ENCODE measurements at regions not wholly inside any gene's neighbourhood (a gene's known extent, or its start where the extent isn't known, plus 50 kb on each side); places are given as distances from the start of the nearest gene placed in this dataset.

- 88 to 94% methylated on average over 1 of the region's 1 CpG for WGBS, 2 donors
- intact Hi-C loops (cut with DNase I; ENCODE audit: low total_unique reads), result no loop called here
- DNase-seq, result no peak
Observed at GRCh38 chr13:47853236-47853635, 147.8 kb downstream of the SUCLA2 start.

GRCh38 chr13:47846886-47847285 lies 154.2 kb downstream of the SUCLA2 start:
- WGBS, 2 donors, result 63 to 74% methylated on average over 4 of the region's 4 CpGs
- H3K4me1 ChIP-seq, result no peaks in the 10 kb centered on the region
- H3K4me3 ChIP-seq, result no peak overlapping the region
- H3K27ac ChIP-seq, result no peak overlapping the region
- no peak for DNase-seq
- H3K9me3 ChIP-seq, result no peaks in the 10 kb centered on the region
- H3K27me3 ChIP-seq, result no peaks in the 10 kb centered on the region
- no peak for TF ChIP-seq POLR2A (IDR thresholded peaks at IDR 0.05)
- no peak for TF ChIP-seq CTCF (IDR thresholded peaks at IDR 0.05)
- intact Hi-C loops (cut with DNase I; ENCODE audit: low total_unique reads), result no loop called here
- no peaks in the 10 kb centered on the region for H3K36me3 ChIP-seq (ENCODE audit: low read depth, missing control alignments)

More at GRCh38 chr13:47853236-47853635, 147.8 kb downstream of the SUCLA2 start:
- Histone ChIP-seq H3K27ac (no peak overlapping the region), H3K27me3 (no peaks in the 10 kb centered on the region), H3K4me3 (no peak overlapping the region), H3K4me1 (no peaks in the 10 kb centered on the region), H3K36me3 (ENCODE audit: low read depth, missing control alignments) (no peaks in the 10 kb centered on the region), H3K9me3 (no peaks in the 10 kb centered on the region)
- TF ChIP-seq CTCF (IDR thresholded peaks at IDR 0.05) (no peak), POLR2A (IDR thresholded peaks at IDR 0.05) (no peak)

GRCh38 chr13:47845981-47846380 lies 155.1 kb downstream of the SUCLA2 start:
- no peak for TF ChIP-seq CTCF (IDR thresholded peaks at IDR 0.05)
- no peak for TF ChIP-seq POLR2A (IDR thresholded peaks at IDR 0.05)
- intact Hi-C loops (cut with DNase I; ENCODE audit: low total_unique reads), result no loop called here
- WGBS, 2 donors, result 71 to 90% methylated on average over 1 of the region's 1 CpG
- no peaks in the 10 kb centered on the region for H3K27me3 ChIP-seq
- H3K27ac ChIP-seq, result no peak overlapping the region
- no peak overlapping the region for H3K4me3 ChIP-seq
- no peak for DNase-seq
- H3K9me3 ChIP-seq, result no peaks in the 10 kb centered on the region
- no peaks in the 10 kb centered on the region for H3K4me1 ChIP-seq
- H3K36me3 ChIP-seq (ENCODE audit: low read depth, missing control alignments), result no peaks in the 10 kb centered on the region

- no peak for DNase-seq
- H3K36me3 ChIP-seq (ENCODE audit: low read depth, missing control alignments), result no peaks in the 10 kb centered on the region
- no peaks in the 10 kb centered on the region for H3K9me3 ChIP-seq
- 89 to 95% methylated on average over 4 of the region's 4 CpGs for WGBS, 2 donors
- H3K27me3 ChIP-seq, result no peaks in the 10 kb centered on the region
- H3K4me1 ChIP-seq, result no peaks in the 10 kb centered on the region
- intact Hi-C loops (cut with DNase I; ENCODE audit: low total_unique reads), result no loop called here
- no peak overlapping the region for H3K4me3 ChIP-seq
- no peak for TF ChIP-seq POLR2A (IDR thresholded peaks at IDR 0.05)
- no peak for TF ChIP-seq CTCF (IDR thresholded peaks at IDR 0.05)
- no peak overlapping the region for H3K27ac ChIP-seq
Observed at GRCh38 chr13:47843005-47843404, 158.1 kb downstream of the SUCLA2 start.

GRCh38 chr13:47841151-47841550 lies 159.9 kb downstream of the SUCLA2 start:
- H3K27me3 ChIP-seq, result no peaks in the 10 kb centered on the region
- no peaks in the 10 kb centered on the region for H3K36me3 ChIP-seq (ENCODE audit: low read depth, missing control alignments)
- H3K27ac ChIP-seq, result no peak overlapping the region
- no peak for DNase-seq
- TF ChIP-seq CTCF (IDR thresholded peaks at IDR 0.05) (no peak), POLR2A (IDR thresholded peaks at IDR 0.05) (no peak)
- H3K4me3 ChIP-seq, result no peak overlapping the region
- no peaks in the 10 kb centered on the region for H3K9me3 ChIP-seq
- H3K4me1 ChIP-seq, result no peaks in the 10 kb centered on the region
- intact Hi-C loops (cut with DNase I; ENCODE audit: low total_unique reads), result no loop called here
- WGBS, 2 donors, result 83 to 89% methylated on average over 4 of the region's 4 CpGs
